T-helper 2 cell treated with Interferon-gamma antibody and Interleukin-4, amounts not matched to agents 100 ng/mL and 5 ng/mL, for 36 hours (primary cell): ENCODE measurements at regions not wholly inside any gene's neighbourhood (a gene's known extent, or its start where the extent isn't known, plus 50 kb on each side); places are given as distances from the start of the nearest gene placed in this dataset.

Experiments used
- intact Hi-C: fragments of 100-400 bp; cut with micrococcal nuclease; formaldehyde crosslinking; loops from one replicate; pipeline ENCODE4 v1.15.1; 2023

DNA sequence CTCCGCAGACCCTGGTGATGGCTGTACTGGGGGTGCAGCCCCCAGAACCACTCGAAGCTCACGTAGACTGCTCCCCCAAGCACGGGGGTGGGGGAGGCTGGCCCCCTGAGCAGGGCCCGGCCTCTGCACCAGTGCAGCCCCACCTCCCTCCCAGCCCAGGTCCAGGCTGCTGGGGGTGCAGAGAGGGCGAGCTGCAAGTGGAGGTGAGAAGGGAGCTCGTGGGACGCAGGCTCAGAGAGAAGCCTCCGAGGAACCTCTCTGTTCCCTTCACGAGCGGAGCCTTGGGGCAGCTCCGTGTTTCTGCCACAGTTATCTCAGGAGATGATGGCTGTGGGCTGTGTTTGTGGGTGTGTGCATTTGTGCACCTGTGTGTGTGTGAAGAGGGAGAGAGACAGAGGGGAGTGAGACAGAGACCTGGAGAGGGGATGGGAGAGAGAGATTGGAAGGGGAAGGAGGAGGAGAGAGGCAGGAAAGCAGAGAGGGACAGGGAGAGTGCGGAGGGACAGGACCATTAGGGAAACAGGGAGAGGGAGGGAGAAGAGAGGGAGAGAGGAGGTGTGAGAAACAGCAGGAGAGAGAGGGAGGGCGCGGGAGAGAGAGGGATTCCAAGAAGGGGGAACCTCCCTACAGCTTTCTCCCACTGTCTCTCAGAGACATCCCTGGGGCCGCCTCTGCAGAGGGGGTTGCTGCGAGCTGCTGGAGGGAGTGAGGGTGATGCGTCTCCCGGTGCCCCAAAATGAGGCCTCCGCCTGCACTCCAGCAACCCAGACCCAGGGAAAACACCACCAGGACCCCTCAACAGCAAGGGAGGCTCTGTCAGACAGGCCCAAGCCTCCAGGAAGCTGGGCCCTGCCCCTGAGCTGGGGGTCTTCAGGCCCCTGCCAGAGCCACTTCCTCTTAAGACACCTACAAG is 1488.6 kb downstream of the BRD1 start:
- intact Hi-C loops, result no loop called here

DNA sequence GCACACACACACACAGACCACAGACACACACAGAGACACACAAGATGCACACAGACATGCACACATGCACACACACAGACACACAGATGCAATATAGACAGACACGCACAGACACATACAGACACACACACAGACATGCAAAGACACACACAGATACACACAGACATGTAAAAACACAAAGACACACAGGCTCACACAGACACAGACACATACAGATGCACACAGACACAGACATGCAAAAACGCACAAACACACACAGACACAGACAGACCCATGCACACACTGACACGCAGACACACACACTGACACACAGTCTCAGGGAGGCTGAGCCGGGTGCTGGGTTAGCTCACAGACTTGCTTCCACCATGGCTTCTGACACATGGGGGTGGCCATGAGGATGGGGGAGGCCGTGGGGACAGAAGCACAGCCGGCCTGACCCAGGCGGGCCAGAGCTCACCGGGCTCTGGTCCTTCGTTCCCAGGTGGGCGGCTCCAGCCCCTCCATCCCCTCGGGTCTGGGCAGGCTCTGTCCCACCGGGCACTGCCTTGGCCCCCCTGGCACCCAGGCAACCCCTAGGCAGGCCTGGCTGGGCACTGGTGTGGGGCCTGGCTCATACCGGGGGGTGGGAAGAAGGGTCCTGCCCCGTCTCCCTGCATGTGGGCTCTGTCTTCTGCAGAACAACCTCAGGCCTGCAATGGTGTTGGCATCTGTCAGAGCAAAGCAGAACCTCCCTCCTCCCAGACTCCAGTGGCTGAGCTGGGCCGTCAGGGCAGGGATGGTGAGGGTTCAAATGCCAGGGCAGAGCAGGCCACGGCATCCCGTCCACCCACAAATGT is 1489.5 kb downstream of the BRD1 start:
- intact Hi-C loops, result no loop called here

- intact Hi-C loops, result no loop called here
Measured at GRCh38 chr22:48336339-48337060, 1491.2 kb downstream of the BRD1 start.

DNA sequence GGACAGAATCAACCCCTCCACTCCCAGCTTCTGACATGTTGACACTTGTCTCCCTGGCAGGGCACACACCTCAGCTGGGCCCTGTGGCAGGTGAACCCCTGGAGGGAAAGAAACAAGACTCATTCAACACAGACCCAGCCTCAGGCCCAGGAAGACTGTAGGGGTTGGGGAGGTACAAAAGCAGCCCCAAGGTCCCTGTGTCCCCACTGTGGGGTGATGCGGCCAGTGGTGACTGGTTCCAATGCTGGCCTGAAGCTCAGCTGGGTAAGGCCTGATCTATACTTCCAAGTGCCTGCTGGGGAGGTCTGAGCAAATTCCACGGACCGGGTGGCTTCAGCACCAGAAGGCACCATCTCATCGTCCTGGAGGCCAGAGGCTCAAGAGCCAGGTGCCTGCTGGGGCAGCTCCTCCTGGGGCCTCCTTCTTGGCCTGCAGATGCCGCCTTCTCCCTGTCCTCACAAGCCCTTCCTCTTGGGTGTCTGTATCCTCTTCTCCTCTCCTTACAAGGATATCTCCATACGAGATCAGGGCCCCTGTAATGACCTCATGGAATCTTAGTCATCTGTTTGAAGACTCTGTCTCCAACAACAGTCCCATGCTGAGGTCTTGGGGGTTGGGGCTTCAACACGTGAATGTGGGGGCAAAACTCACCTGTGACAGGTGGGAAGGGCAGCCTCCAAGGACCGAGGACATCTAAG is 1492.1 kb downstream of the BRD1 start:
- intact Hi-C loops, result no loop called here

DNA sequence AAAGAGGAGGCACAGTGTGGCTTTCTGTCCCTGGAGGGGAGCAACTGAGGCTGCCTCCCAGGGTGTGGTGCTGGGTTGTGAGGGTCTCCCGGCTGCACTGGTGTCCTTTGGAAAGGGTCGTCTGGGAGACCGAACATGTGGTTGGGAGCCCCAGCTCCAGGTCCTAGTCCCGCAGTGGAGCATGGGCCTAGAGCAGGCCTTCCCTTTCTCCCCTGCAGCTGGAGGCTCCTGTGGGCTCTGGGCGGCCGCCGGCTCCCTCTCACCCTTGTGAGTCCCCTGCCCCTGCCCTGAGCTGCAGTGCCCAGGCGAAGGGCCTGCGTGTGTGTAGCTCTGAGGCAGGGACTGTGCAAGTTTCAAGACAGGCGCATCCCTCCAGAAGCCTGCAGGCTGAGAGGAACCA is 1492.7 kb downstream of the BRD1 start:
- intact Hi-C loops, result no loop called here

DNA sequence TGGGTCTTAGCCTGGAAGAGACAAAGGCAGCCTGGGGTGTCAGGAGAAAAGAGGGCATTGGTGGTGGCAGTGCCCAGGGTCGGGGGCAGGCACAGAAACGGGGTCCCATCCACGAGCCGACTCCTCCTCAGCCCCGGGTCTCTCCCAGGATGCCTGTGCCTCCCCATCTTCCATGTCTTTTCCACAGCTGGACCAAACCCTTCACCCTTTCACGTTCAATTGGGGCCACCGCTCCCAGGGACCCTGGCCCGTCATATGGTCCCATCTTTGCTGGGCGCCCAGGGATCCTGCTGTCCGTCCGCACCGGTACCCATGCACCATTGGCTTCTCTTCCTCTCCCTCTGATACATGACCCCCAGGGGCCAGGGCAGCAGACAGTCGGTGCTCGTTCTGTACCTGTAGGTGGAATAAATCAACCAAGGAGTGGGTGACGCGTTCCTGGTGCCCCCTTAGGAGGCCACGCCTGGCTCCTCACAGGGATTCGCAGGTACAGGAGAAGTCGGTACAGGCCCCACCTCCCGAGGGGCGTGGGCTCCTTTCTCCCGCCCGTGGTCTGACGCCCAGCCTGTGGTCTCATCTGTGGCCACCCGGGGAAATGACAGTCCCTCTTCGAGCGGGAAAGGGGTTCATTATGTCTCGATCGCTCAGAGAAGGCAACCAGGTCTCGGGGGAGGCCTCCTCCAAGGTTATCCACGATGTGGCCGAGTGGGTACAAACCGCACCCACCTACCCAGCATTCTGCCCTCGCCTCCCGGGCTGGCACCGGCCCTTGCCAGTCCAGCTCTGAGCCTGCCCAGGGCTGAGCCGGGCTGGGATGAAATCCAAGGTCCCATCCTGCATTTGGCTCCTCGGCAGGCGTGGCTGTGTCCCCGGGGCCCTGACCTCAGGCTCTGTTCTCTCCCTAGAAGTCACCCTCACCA is 1493.6 kb downstream of the BRD1 start:
- intact Hi-C loops, result no loop called here

- intact Hi-C loops, result no loop called here
Measured at GRCh38 chr22:48333323-48333763, 1494.3 kb downstream of the BRD1 start.

GRCh38 chr22:48332438-48333322 is 1495.0 kb downstream of the BRD1 start:
- intact Hi-C loops, result no loop called here

- intact Hi-C loops, result no loop called here
Measured at GRCh38 chr22:48331691-48332220, 1495.9 kb downstream of the BRD1 start.

DNA sequence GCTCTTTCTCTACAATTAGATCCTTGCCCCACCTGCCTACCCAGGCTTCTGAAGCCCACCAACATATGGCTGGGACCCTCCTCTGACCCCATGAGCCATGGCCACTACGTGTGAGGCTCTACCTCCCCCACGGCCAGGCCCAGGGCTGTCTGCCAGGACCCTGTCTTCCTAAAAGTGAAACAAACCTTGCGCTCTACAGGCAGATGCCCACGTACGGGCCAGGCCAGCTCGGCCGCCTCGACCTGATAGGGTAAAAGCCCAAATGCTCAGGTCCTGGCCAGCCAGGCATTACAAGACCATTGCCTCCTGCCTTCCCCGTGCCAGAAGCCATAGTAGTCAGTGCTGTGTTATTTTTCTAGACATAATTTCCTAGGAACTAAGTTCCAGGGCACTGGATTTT is 1496.4 kb downstream of the BRD1 start:
- intact Hi-C loops, result no loop called here

DNA sequence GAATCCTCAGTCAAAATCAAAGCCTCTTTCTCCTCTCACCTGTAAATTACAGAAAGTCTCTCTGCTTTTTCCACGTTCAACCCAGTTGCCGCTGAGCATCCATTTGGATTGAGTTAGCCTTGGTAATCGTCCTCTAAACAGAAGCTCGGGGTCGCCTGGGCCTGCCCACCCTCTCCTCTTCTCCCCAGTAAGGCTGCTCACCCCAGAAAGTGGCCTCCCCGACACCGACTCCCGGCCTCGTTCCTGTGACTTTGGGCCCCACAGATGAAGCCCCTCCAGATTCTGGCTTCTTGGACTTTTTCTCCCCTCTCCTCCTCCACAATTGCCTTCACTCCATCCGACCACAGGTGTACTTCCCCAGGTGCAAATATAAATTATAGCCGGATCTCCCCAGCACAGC is 1500.0 kb downstream of the BRD1 start:
- intact Hi-C loops, result no loop called here

DNA sequence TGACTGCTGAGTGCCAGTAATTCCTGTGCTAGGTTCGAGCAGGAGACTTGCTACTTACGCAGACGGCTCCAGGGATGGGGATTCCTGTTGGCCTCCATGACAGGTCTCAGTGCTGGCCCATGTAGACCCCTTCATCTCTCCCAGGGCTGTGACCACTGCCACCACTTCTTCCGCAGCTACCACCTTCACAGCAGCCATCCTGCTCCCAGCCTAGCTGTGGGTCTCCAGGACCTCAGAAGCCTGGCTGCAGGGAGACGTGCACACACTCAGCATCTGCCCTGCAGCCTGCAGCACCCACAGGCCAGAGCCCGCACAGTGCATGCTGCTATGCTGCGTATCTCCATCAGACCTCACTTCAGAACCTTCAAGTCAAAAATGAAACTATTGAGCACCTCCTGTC is 1503.9 kb downstream of the BRD1 start:
- intact Hi-C loops, result no loop called here

- intact Hi-C loops, result no loop called here
Measured at GRCh38 chr22:48322907-48323306, 1504.8 kb downstream of the BRD1 start.

DNA sequence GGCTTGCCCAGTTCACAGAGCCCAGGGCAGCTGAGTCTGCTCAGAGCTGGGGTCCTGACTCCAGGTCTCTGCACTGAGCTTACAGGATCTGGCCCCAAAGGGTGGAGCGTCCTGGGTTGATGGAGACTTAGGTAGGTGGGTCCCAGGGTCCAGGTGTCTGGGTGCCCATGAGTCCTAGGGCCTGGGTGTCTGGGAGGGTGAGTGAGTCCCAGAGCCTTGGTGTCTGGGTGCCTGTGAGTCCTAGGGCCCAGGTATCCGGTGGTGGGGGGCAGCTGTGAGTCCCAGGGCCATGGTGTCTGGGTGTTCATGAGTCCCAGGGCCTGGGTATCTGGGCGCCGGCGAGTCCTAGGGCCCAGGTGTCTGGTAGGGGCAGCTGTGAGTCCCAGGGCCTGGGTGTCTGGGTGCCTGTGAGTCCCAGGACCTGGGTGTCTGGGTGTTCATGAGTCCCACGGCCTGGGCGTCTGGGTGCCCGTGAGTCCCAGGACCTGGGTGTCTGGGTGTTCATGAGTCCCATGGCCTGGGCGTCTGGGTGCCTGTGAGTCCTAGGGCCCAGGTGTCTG is 1505.6 kb downstream of the BRD1 start:
- intact Hi-C loops, result no loop called here

DNA sequence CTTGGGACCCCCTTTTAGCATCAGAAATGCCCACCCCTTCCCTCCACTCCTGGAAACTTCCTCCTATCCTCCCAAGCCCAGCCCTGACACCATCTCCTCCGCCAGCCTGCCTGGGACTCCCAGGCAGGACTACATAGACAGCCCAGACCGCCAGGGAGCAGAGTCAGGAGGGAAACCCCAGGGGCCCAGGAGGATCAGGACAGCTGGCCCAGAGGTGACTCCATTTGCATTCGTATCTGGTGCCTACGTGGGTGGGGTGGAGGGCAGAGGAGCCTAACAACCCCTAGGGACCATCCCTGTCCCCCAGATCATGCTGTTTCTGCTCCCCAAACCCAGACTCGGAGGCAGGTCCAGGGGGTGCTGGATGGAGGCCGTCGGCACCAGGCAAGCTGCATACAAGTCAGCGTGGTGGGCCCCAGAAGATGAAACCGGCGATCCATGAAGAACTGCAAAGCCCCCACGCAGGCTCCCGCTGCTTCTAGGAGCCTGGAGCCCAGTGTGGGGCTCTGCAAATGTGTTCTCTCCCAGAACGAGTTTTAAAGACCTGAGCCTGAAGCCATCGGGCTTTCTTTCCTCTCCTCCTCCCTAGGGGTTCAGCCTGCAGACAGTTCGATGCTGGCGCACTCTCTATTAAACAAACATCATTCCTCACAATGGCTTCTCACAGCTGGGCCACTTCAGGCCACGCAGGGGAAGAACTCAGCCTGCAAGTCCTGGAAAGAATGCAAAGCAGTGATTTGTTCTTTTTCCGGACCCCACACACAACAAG is 1506.8 kb downstream of the BRD1 start:
- intact Hi-C loops, result no loop called here

GRCh38 chr22:48320048-48320682 is 1507.5 kb downstream of the BRD1 start:
- intact Hi-C loops, result no loop called here
